ENCODE measurements at regions not wholly inside any gene's neighbourhood (a gene's known extent, or its start where the extent isn't known, plus 50 kb on each side); places are given as distances from the start of the nearest gene placed in this dataset.

DNA sequence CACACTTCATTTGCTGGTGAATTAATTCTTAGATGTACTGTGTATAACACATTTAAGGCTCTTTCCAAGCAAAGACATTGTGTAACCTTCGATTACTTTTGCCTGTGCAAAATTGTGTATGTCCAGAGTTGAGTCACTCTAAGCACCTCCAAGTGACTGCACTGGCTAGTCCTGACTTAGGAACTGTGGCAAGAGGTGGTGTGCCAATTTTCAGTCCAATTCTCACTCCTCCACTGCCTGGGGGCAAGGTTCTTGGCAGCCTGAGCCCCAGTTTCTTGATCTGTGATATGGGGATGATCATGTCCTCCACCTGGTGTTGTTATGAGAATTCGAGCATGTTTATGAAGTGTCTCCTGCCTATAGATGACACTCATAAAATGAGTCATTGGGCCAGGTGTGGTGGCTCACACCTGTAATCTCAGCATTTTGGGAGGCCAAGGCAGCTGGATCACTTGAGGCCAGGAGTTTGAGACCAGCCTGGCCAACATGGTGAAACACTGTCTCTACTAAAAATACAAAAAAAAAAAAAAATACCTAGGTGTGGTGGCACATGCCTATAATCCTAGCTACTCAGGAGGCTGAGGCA lies 105.3 kb upstream of the CDYL start:
- DNase-seq (ENCODE audit: extremely low spot score), result no peak
- POLR2A ChIA-PET, result no interaction called here
- CTCF ChIA-PET, result no interaction called here
- TF ChIP-seq, protein P1, sequence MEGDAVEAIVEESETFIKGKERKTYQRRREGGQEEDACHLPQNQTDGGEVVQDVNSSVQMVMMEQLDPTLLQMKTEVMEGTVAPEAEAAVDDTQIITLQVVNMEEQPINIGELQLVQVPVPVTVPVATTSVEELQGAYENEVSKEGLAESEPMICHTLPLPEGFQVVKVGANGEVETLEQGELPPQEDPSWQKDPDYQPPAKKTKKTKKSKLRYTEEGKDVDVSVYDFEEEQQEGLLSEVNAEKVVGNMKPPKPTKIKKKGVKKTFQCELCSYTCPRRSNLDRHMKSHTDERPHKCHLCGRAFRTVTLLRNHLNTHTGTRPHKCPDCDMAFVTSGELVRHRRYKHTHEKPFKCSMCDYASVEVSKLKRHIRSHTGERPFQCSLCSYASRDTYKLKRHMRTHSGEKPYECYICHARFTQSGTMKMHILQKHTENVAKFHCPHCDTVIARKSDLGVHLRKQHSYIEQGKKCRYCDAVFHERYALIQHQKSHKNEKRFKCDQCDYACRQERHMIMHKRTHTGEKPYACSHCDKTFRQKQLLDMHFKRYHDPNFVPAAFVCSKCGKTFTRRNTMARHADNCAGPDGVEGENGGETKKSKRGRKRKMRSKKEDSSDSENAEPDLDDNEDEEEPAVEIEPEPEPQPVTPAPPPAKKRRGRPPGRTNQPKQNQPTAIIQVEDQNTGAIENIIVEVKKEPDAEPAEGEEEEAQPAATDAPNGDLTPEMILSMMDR (IDR thresholded peaks at IDR 0.05; ENCODE audit: control extremely low read depth, extremely low read depth, low read depth, missing control alignments), result no peak

DNA sequence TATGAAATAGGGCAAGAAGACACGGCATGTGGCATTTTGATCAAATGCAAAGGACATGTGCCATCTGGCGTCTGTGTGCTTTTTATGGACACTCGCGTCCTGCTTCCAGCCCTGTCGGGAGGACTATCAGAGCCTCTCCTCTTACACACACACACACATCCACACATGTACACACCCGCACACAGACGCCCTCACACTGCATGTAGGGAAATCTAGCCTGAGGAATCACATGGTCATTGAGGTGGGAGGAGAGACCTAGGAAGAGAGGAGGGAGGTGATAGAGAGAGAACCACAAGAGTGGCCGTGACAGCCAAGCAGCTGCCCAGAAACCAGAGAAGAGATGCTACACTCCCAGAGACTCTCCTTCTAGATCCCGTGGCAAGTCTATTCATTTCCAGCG lies 105.9 kb upstream of the CDYL start:
- no peak for DNase-seq (ENCODE audit: extremely low spot score)
- TF ChIP-seq, protein P1 (IDR thresholded peaks at IDR 0.05; ENCODE audit: control extremely low read depth, extremely low read depth, low read depth, missing control alignments), result no peak
- POLR2A ChIA-PET, result no interaction called here
- CTCF ChIA-PET, result no interaction called here

DNA sequence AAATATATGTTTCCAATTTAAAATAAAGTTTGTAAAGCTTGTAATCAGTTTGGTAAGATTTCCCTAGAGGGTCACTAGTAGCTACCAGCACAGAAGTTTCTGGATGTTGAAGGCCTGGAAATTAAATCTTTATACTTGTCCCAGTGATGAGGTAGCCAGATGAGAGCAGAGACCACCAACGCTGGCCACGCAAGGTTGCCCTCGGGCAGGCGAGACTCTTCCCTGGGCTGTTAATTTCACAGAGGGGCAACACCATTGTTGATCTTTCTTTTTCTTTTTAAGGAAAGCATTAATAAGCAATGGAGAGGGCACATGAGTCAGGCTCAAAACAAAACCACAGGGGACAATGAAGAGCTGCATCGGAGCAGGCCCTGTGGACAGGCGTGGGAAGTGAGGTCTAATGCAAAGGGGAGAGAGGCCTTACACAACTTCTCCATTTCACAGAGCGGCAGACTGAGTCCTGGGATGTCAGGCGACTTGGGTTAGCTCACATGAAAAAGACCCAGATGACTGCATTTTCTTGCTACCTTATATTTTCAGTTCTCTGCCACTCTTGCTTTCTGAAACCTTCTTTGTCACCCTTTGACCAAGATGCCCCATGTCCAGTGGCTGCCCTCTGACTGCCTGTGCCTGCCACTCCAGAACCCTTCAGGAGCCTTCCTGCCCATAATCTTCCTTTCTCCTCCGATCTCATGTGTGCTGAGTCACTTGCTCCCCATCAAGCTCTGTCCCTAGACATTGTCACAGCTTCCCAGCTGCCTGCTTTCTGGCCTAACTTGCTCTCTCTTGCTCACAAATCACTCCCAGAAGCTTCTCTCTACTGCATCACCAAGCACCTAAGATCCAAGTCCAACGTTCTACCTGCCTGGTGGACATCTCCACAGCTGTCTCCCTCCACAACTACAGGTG lies 107.7 kb upstream of the CDYL start:
- ChIA-PET POLR2A (no interaction called here), CTCF (interaction anchor here (0.8 kb wide), 1 partner anchor 10 kb away, joined by 3 read pairs; no protein-coding TSS in a partner anchor)
- DNase-seq (ENCODE audit: extremely low spot score), result no peak
- TF ChIP-seq, protein P1 (IDR thresholded peaks at IDR 0.05; ENCODE audit: control extremely low read depth, extremely low read depth, low read depth, missing control alignments), result no peak

DNA sequence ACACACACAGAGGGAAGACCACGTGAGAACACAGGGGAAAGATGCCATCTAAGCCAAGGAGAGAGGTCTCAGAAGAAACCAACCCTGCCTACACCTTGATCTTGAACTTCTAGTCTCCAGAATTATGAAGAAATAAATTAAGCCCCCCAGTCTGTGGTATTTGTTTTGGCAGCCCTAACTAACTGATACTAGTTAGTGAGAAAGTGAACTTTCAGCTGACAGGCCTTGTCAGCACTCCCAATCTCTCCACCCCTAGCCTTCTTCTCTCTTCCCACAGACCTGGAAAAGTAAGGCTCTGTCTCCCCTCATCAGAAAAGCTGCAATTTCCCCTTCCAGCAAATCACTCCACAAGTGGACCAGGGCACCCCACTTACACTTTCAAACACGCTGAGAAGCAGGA lies 108.6 kb upstream of the CDYL start:
- ChIA-PET CTCF (no interaction called here), POLR2A (no interaction called here)
- TF ChIP-seq, protein P1 (IDR thresholded peaks at IDR 0.05; ENCODE audit: control extremely low read depth, extremely low read depth, low read depth, missing control alignments), result no peak
- DNase-seq (ENCODE audit: extremely low spot score), result no peak

DNA sequence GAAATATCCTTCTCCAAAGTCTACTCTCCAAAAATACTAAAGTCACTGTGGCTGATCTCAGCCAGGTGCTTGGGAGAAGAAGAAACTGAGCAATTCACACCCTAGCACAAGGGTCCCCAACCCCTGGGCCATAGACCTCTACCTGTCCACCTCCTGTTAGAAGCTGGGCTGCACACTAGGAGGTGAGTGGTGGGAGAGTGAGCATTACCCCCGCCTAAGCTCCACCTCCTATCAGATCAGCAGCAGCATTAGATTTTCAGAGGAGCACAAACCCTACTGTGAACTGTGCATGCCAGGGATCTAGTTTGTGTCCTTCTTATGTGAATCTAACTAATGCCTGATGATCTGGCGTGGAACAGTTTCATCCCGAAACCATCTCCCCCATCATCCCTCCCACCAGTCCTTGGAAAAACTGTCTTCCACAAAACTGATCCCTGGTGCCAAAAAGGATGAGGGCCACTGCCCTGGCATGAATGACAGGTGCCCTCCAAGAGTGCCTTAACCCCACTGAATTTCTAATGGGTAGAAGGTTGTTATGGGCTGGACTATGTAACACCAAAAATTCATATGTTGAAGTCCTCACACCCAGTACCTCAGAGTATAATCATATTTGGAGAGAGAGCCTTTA lies 109.2 kb upstream of the CDYL start:
- TF ChIP-seq, protein P1 (IDR thresholded peaks at IDR 0.05; ENCODE audit: control extremely low read depth, extremely low read depth, low read depth, missing control alignments), result no peak
- ChIA-PET CTCF (no interaction called here), POLR2A (no interaction called here)
- DNase-seq (ENCODE audit: extremely low spot score), result no peak

DNA sequence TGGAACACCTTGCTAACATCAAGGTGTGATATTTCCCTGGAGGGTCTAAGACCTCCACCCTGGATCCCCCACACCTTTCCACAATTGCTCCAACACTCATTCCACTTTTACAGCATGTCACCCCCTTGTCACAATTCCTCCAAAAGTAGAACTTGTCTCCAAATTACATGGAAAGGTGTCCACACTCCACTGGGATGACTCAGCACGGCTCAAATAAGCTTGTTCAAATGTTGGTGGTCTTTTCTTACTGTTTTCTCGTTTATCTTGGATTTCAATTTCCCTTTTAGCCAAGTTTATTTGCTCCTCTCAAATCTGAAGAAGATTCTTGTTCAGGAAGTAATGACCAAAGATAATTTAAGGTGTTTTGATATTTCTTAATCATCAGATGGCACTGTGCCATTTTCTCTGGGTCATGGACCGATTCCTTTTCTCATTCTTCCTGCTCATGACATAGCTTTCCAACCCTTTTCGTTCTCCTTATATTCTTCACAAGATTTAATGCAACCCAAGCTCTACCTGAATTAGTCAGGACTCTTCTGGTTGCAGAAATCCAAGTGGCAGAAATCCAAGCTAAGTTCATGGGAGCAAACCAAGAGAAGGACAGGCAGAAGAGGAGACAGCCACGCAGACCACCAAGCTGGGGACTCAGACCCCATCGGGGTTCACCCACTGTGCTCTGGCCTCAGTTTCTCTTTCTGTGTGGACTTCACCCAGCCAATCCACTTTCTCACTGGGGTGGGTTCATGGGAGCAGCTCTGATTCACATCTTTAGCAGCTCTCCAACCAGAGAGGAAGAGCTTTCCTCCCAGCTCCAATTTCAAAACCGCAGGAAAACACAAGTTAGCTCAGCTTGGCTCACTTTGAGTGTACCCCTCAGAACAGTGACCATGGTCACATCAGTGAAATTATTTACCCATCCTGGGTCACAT lies 110.5 kb upstream of the CDYL start:
- CTCF ChIA-PET, result no interaction called here
- POLR2A ChIA-PET, result no interaction called here
- DNase-seq (ENCODE audit: extremely low spot score), result no peak
- TF ChIP-seq, protein P1 (IDR thresholded peaks at IDR 0.05; ENCODE audit: control extremely low read depth, extremely low read depth, low read depth, missing control alignments), result no peak

Measured in GM10248 (cell line).